ENCODE measurements at regions not wholly inside any gene's neighbourhood (a gene's known extent, or its start where the extent isn't known, plus 50 kb on each side); places are given as distances from the start of the nearest gene placed in this dataset.

DNA sequence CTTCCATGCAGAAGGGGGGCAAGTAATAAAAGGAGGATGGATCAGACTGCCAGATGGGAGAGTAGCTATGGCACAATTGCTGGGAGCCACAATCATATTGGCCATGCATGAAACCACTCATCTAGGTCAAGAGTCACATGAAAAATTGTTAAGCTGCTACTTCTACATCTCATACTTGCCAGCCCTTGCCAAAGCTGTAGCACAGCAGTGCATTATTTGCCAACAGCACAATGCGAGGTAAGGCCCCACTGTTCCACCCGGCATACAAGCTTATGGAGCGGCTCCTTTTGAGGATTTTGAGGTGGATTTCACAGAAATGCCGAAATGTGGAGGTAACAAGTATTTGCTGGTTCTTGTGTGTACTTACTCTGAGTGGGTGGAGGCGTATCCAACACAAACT lies 109.9 kb upstream of the EPB41L4A start:
- TF ChIP-seq EP300 (IDR thresholded peaks at IDR 0.05) = no peak
- TF ChIP-seq, protein P1, sequence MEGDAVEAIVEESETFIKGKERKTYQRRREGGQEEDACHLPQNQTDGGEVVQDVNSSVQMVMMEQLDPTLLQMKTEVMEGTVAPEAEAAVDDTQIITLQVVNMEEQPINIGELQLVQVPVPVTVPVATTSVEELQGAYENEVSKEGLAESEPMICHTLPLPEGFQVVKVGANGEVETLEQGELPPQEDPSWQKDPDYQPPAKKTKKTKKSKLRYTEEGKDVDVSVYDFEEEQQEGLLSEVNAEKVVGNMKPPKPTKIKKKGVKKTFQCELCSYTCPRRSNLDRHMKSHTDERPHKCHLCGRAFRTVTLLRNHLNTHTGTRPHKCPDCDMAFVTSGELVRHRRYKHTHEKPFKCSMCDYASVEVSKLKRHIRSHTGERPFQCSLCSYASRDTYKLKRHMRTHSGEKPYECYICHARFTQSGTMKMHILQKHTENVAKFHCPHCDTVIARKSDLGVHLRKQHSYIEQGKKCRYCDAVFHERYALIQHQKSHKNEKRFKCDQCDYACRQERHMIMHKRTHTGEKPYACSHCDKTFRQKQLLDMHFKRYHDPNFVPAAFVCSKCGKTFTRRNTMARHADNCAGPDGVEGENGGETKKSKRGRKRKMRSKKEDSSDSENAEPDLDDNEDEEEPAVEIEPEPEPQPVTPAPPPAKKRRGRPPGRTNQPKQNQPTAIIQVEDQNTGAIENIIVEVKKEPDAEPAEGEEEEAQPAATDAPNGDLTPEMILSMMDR (IDR thresholded peaks at IDR 0.05) = no peak
- no peak for TF ChIP-seq POLR2A (IDR thresholded peaks at IDR 0.05)

All from tibial nerve (tissue), 4 donors.